ENCODE measurements at regions not wholly inside any gene's neighbourhood (a gene's known extent, or its start where the extent isn't known, plus 50 kb on each side); places are given as distances from the start of the nearest gene placed in this dataset.

DNA sequence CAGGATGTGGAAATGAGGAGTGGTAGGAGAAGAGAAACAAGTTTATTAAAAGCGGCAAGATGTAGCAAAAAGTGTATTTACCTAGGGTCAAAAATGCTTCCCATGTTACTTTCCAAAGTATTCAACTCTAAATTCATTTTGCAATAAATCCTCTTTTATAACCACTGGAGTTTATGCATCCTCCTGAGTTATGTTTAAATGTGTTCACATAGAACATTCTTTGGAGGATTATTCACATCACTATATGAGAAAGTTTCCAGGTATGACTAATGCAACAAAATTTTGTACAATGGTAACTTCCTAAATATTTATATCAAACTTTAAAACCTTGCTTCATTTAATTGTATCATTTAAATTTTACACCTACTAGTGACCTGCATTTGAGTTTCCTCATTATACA, 870.6 kb upstream of the SLIT2 start:
- DNase-seq = no peak

DNA sequence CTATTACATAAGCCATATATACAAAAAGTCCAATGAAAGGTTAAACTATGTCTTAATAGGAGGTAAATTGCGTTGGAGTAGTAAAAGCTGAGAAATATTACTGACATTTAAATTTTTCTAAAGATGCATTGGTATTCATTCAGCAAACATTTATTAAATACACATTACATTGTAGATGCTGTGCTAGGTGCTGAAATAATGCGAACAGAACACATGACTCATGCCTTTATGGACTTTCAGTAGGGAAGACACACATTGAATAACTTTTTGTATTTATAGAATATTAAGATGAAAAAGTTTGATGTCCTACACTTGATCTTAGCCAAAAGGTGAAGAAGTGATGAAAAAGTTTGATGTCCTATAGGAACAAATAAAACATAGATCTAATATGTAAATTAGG, 871.1 kb upstream of the SLIT2 start:
- DNase-seq = no peak

DNA sequence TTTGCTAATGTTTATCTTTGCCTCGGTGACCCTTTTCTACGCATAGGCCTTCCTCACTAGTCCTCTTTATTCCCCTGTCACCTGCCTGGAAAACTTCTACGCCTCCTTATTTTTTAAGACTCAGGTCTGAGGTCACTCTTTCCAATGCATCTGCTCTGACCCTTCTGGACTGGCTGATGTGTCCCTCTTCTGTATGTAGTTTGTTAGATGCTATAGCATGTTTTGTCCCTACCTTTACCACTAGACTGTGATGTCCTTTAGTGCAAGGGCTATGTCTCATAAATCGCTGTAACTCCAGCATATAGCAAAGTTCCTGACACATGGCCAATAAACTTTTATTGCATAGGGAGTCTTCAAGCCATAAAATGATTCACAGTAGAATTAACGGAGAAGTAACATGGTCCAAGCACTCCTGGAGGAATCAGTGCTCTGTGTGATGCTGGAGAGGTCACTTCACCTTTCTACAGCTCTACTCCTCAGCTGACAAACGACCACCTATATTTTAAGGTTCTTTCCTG, 872.5 kb upstream of the SLIT2 start:
- DNase-seq = no peak

DNA sequence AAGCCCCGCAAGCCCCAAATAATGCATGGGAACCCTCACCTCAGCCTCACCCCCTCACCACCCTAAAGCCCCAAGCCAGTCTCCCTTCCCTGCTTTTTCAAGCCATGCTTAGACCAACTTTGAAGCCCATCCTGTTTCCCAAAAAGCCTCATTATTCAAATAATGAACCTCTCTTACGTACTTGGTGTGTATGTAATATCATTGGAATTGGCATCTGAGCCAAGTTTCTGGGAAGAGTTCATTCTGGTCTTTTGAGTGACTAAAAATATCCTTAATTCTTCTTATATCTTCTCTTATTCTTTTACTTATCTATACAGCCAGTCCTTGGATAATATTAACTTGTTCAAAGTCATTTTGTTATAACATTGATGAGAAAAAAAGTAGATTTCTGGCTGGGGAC, 875.8 kb upstream of the SLIT2 start:
- no peak for DNase-seq

GRCh38 chr4:19375136-19375804, 876.4 kb upstream of the SLIT2 start:
- DNase-seq = no peak

DNA sequence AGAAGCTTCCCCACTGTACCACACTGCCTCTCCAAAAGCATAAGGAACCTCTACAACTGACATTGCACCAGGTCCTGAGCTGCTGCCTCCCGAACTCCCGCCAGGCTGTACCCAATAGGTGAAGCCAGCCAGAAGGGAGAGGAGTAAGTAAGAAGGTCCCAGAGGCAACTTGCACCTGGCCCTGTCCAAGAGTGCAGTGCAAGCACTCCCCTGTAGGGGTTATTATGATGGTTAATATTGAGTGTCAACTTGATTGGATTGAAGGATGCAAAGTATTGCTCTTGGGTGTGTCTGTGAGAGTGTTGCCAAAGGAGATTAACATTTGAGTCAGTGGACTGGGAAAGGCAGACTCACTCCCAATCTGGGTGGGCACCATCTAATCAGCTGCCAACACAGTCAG, 879.3 kb upstream of the SLIT2 start:
- no peak for DNase-seq

GRCh38 chr4:19368800-19369199, 882.9 kb upstream of the SLIT2 start:
- DNase-seq = no peak

DNA sequence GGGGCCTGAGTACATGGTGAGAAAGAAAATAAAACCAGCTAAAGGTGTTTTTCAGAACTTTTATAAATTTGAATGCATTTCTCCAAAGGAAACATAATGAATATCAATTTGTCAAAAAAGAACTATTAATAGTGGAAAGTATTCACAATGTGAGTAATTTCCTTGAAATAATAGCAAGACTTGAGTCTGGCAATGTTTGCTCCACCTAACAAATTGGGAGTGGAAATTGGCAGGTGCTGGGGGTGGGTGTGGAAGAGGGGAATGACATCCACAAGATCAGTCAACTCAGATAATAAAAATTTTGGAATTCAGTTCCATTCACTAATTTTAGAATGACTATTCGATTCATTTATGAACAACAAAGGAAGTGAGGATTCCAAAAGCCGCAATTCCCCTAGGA, 884.8 kb upstream of the SLIT2 start:
- no peak for DNase-seq

DNA sequence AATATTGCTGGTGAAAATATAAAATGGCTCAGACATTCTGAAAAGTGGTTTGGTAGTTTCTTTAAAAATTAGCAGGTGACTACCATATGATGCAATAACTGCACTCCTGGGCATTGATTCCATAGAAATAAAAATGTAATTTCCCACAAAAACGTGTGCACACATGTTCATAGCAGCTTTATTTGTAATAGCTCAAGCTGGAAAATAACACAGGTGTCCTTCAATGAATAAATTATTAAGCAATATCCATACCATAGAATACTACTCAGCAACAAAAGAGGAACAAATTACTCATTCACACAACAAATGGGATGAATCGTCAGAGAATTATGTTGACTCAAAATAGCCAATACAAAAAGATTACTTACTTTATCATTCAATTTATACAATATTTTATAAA, 893.7 kb upstream of the SLIT2 start:
- no peak for DNase-seq

GRCh38 chr4:19349416-19349815, 902.3 kb upstream of the SLIT2 start:
- DNase-seq = no peak

DNA sequence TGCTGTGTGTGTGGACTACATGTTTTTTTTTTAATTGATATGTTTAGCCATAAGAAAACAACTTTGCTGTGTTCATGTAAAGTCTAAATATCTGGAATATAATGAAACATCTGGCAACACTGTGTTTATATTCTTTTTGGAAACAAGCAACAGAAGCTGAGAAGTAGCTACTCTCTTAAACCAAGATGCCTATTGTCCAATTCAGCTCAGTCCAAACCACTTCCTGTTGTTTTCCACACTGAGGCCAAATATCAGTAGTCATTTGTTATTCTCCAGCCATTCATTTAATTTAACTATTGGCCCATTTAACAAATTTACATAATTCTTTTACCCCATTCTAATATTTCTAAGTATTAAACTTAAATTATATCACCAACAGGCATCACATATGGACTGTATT, 903.0 kb upstream of the SLIT2 start:
- DNase-seq = no peak

- no peak for DNase-seq
Measured at GRCh38 chr4:19346636-19347035, 905.1 kb upstream of the SLIT2 start.

DNA sequence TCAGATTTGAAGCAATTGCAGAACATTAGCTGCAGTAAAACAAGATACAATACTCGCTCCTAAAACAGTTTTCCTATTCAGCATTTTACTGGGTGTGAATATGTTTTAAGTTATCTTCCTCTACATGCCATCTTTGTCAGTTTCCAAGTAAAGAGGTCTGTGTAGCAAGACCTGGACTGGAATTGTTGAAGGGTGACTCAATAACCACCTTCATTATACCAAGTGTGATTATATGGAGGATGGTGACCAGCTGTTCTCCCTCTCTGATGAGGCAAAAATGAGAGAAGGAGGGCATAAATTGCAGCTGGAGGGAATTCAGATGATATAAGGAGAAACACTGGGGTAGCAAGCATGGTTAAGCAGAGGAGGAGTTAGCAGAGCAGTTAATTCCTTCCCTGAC, 922.1 kb upstream of the SLIT2 start:
- no peak for DNase-seq

DNA sequence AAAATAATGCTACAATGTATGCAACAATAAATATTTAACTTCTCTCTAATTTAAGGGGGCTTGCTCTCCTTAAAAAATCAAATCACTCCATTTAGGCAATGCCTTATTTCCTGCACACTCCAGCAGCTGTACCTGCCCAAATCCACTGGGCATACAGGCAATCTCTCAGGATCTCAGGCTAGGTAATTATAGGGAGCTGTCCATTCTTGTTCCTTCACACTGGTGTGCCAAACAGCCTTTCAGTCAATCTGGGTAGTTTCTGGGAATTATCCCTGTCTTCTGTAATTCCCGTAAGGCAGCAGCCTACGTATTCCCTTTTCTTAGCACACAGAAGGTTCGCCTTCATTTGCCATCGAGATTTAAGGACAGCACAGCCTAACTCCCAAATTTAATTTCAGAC, 922.6 kb upstream of the SLIT2 start:
- DNase-seq = no peak

GRCh38 chr4:19327364-19327763, 924.3 kb upstream of the SLIT2 start:
- DNase-seq = no peak

GRCh38 chr4:19324184-19324583, 927.5 kb upstream of the SLIT2 start:
- DNase-seq = no peak

DNA sequence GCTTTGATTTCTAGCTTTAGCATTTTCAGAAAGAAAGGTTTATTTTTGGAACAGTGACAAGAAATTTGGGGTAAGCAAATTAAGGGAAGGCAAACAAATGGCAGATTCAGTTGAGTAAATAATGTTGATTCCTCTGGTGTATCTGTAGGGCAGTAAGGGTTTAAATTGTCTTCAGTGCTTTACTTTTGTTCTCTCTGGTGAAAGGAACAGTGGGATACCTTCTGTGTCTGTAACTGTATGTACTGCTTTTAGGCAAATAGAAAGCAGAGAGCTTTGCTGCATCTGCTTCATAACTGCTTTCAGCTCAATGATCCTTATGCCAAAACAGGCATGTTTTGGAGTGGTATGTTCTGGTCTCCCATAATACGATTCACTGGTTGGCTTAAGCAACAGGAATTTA, 932.1 kb upstream of the SLIT2 start:
- no peak for DNase-seq

GRCh38 chr4:19317377-19317776, 934.3 kb upstream of the SLIT2 start:
- DNase-seq = no peak

GRCh38 chr4:19314116-19314515, 937.6 kb upstream of the SLIT2 start:
- DNase-seq = no peak

GRCh38 chr4:19309378-19309777, 942.3 kb upstream of the SLIT2 start:
- peak; percentile 4 for DNase-seq

DNA sequence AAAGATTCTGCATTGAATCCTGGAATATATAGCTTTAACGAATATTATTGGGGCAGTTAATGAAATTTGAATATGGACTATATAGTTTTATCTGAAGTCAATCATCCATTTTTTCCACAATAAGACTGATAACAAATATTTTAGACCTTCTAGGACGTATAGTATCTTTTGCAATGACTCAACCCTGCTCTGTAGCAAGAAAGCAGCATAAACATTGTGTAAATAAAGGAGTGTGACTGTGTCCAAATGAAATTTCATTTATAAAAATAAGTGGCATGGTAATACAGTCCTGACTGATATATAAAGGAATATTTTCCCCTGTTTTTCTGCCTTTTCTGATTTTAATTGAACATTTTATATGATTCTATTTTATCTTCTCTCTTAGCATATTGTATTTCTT, 947.7 kb upstream of the SLIT2 start:
- no peak for DNase-seq

DNA sequence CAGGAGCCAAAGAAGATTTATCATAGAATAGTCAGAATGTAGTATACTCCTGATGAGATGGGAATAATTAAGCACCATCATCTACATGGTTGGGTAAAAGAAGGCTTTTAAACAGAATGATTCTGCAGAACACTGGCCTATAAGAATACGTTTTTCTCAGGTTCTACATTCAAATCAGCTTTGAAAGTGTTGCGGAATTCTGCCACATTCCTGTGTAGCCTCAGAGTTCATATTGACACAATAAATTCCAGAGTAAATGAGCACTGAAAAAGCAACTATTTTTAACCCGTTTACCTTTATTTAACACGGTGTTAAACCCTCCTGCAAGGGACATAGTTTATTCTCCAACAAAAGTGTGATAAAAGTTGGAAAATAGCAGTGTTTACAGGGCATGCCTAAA, 950.2 kb upstream of the SLIT2 start:
- DNase-seq = no peak

- DNase-seq = no peak
Measured at GRCh38 chr4:19300213-19300612, 951.5 kb upstream of the SLIT2 start.

- DNase-seq = no peak
Measured at GRCh38 chr4:19298998-19299397, 952.7 kb upstream of the SLIT2 start.

- DNase-seq = no peak
Measured at GRCh38 chr4:19293781-19294180, 957.9 kb upstream of the SLIT2 start.

- no peak for DNase-seq
Measured at GRCh38 chr4:19293080-19293479, 958.6 kb upstream of the SLIT2 start.

All from OCI-M1 (cell line).